ENCODE measurements at regions not wholly inside any gene's neighbourhood (a gene's known extent, or its start where the extent isn't known, plus 50 kb on each side); places are given as distances from the start of the nearest gene placed in this dataset.

- Histone ChIP-seq H3K4me3 (ENCODE audit: low read depth in 1 of 2, low read length in 2 of 2) (no peak overlapping the region), H3K4me1 (ENCODE audit: insufficient read depth, low read length) (0 out of 2 replicates have a peak, but pooled peaks cover 3% of the 10 kb centered on the region), H4K20me1 (ENCODE audit: insufficient read depth, low read length) (no peaks in the 10 kb centered on the region), H3K79me2 (ENCODE audit: insufficient read depth, low read length) (no peaks in the 10 kb centered on the region), H3K36me3 (ENCODE audit: insufficient read depth, low read length) (peaks cover 3% of the 10 kb centered on the region; the same call in 1 of the 2 replicates), H3K27me3 (ENCODE audit: insufficient read depth, low read length, poor library complexity) (no peaks in the 10 kb centered on the region), H3K4me2 (ENCODE audit: insufficient read depth, low read length) (no peak overlapping the region), H2AFZ (ENCODE audit: low read depth, low read length) (no peak overlapping the region), H3K9ac (ENCODE audit: low read depth, low read length) (no peak overlapping the region), H3K9me3 (ENCODE audit: insufficient read depth, low read length, severe bottlenecking) (no peaks in the 10 kb centered on the region), H3K27ac (ENCODE audit: low read length) (no peak overlapping the region)
- no peak for TF ChIP-seq EZH2 (IDR thresholded peaks at IDR 0.05; ENCODE audit: borderline replicate concordance, low read depth, low read length, severe bottlenecking)
- no peak for TF ChIP-seq CTCF (IDR thresholded peaks at IDR 0.05; ENCODE audit: borderline replicate concordance, extremely low read depth, low read length, poor library complexity, severe bottlenecking)
- DNase-seq (no peak), ATAC-seq (ENCODE audit: insufficient read depth, low read depth) (no peak)
These were observed 344.2 kb upstream of the MCTP2 start for GRCh38 chr15:93887151-93887550.

GRCh38 chr15:93882779-93883178, 348.6 kb upstream of the MCTP2 start:
- Histone ChIP-seq H3K4me3 (ENCODE audit: low read depth in 1 of 2, low read length in 2 of 2) (no peak overlapping the region), H3K27me3 (ENCODE audit: insufficient read depth, low read length, poor library complexity) (no peaks in the 10 kb centered on the region), H3K4me1 (ENCODE audit: insufficient read depth, low read length) (0 out of 2 replicates have a peak, but pooled peaks cover 4% of the 10 kb centered on the region), H4K20me1 (ENCODE audit: insufficient read depth, low read length) (no peaks in the 10 kb centered on the region), H2AFZ (ENCODE audit: low read depth, low read length) (no peak overlapping the region), H3K36me3 (ENCODE audit: insufficient read depth, low read length) (peaks cover 8% of the 10 kb centered on the region; the same call in 1 of the 2 replicates), H3K27ac (ENCODE audit: low read length) (no peak overlapping the region), H3K4me2 (ENCODE audit: insufficient read depth, low read length) (no peak overlapping the region), H3K9me3 (ENCODE audit: insufficient read depth, low read length, severe bottlenecking) (no peaks in the 10 kb centered on the region), H3K79me2 (ENCODE audit: insufficient read depth, low read length) (no peaks in the 10 kb centered on the region), H3K9ac (ENCODE audit: low read depth, low read length) (no peak overlapping the region)
- ATAC-seq (ENCODE audit: insufficient read depth, low read depth) = no peak
- no peak for DNase-seq
- no peak for TF ChIP-seq EZH2 (IDR thresholded peaks at IDR 0.05; ENCODE audit: borderline replicate concordance, low read depth, low read length, severe bottlenecking)
- TF ChIP-seq CTCF (IDR thresholded peaks at IDR 0.05; ENCODE audit: borderline replicate concordance, extremely low read depth, low read length, poor library complexity, severe bottlenecking) = no peak

- Histone ChIP-seq H3K4me3 (ENCODE audit: low read depth in 1 of 2, low read length in 2 of 2) (no peak overlapping the region), H3K4me2 (ENCODE audit: insufficient read depth, low read length) (no peak overlapping the region), H3K9ac (ENCODE audit: low read depth, low read length) (no peak overlapping the region), H4K20me1 (ENCODE audit: insufficient read depth, low read length) (no peaks in the 10 kb centered on the region), H3K79me2 (ENCODE audit: insufficient read depth, low read length) (no peaks in the 10 kb centered on the region), H3K9me3 (ENCODE audit: insufficient read depth, low read length, severe bottlenecking) (no peaks in the 10 kb centered on the region), H2AFZ (ENCODE audit: low read depth, low read length) (no peak overlapping the region), H3K27me3 (ENCODE audit: insufficient read depth, low read length, poor library complexity) (no peaks in the 10 kb centered on the region), H3K36me3 (ENCODE audit: insufficient read depth, low read length) (peaks cover 8% of the 10 kb centered on the region; the same call in 1 of the 2 replicates), H3K27ac (ENCODE audit: low read length) (0 out of 2 replicates have a peak overlapping the region, but pooled peaks have one; percentile 23), H3K4me1 (ENCODE audit: insufficient read depth, low read length) (0 out of 2 replicates have a peak, but pooled peaks cover 4% of the 10 kb centered on the region)
- TF ChIP-seq CTCF (IDR thresholded peaks at IDR 0.05; ENCODE audit: borderline replicate concordance, extremely low read depth, low read length, poor library complexity, severe bottlenecking) = no peak
- TF ChIP-seq EZH2 (IDR thresholded peaks at IDR 0.05; ENCODE audit: borderline replicate concordance, low read depth, low read length, severe bottlenecking) = no peak
- ATAC-seq (ENCODE audit: insufficient read depth, low read depth) (no peak), DNase-seq (no peak)
These were observed 349.2 kb upstream of the MCTP2 start for GRCh38 chr15:93882141-93882540.

GRCh38 chr15:93881310-93881709, 350.1 kb upstream of the MCTP2 start:
- no peak overlapping the region for H3K4me2 ChIP-seq (ENCODE audit: insufficient read depth, low read length)
- no peak overlapping the region for H3K9ac ChIP-seq (ENCODE audit: low read depth, low read length)
- ATAC-seq (ENCODE audit: insufficient read depth, low read depth) (no peak), DNase-seq (no peak)
- no peak overlapping the region for H3K27ac ChIP-seq (ENCODE audit: low read length)
- H3K36me3 ChIP-seq (ENCODE audit: insufficient read depth, low read length) = peaks cover 12% of the 10 kb centered on the region
- H3K27me3 ChIP-seq (ENCODE audit: insufficient read depth, low read length, poor library complexity) = no peaks in the 10 kb centered on the region
- TF ChIP-seq EZH2 (IDR thresholded peaks at IDR 0.05; ENCODE audit: borderline replicate concordance, low read depth, low read length, severe bottlenecking) = no peak
- H3K9me3 ChIP-seq (ENCODE audit: insufficient read depth, low read length, severe bottlenecking) = no peaks in the 10 kb centered on the region
- peaks cover 9% of the 10 kb centered on the region for H3K4me1 ChIP-seq (ENCODE audit: insufficient read depth, low read length)
- H3K79me2 ChIP-seq (ENCODE audit: insufficient read depth, low read length) = no peaks in the 10 kb centered on the region
- H4K20me1 ChIP-seq (ENCODE audit: insufficient read depth, low read length) = no peaks in the 10 kb centered on the region
- no peak overlapping the region for H2AFZ ChIP-seq (ENCODE audit: low read depth, low read length)
- H3K4me3 ChIP-seq (ENCODE audit: low read depth in 1 of 2, low read length in 2 of 2) = no peak overlapping the region
